BJ (cell line): ENCODE measurements at regions not wholly inside any gene's neighbourhood (a gene's known extent, or its start where the extent isn't known, plus 50 kb on each side); places are given as distances from the start of the nearest gene placed in this dataset.

Experiments
- CTCF ChIA-PET: fragments of 350-600 bp; formaldehyde crosslinking; extraction: SDS; loops from one replicate; lab custom pipeline; 2021; ENCODE audit warnings: antibody characterized with exemption, inconsistent platforms; lab: Yijun Ruan, JAX
- POLR2A ChIA-PET: fragments of 300-600 bp; sonication (Branson Sonifier 250); formaldehyde crosslinking; extraction: SDS; loops from one replicate; lab custom pipeline; 2021; ENCODE audit warnings: antibody characterized with exemption; lab: Charles Lee
- DNase-seq: peaks from one replicate; pipeline ENCODE4 v3.0.0-alpha.2; 2011; ENCODE audit warnings: low read depth
- H3K27me3 ChIP-seq: 2 replicates; pipeline ENCODE4 v1.6.0; 2011; ENCODE audit warnings: low read length; ENCODE audit not compliant: control insufficient read depth, insufficient read depth
- H3K36me3 ChIP-seq: 2 replicates; pipeline ENCODE4 v1.5.1; 2011; ENCODE audit warnings: low read length; ENCODE audit not compliant: control insufficient read depth, insufficient read depth
- H3K4me3 ChIP-seq: 2 replicates; pipeline ENCODE4 v1.5.1; 2011; ENCODE audit warnings: low read depth, mild to moderate bottlenecking, control low read depth, low read length
- CTCF ChIP-seq: IDR thresholded peaks from 2 replicates; pipeline ENCODE4 v1.5.1; 2011; ENCODE audit warnings: low read depth, mild to moderate bottlenecking, control low read depth, inconsistent platforms, low read length, moderate library complexity; ENCODE audit not compliant: insufficient read depth

- Histone ChIP-seq H3K36me3 (no peaks in the 10 kb centered on the region), H3K27me3 (0 out of 2 replicates have a peak, but pooled peaks cover 1% of the 10 kb centered on the region), H3K4me3 (no peak overlapping the region)
- no peak for DNase-seq
- no peak for TF ChIP-seq CTCF
- ChIA-PET CTCF (interaction anchor here (0.9 kb wide), 1 partner anchor 22 kb away, joined by 3 read pairs; no protein-coding TSS in a partner anchor), POLR2A (no interaction called here)
Measured at GRCh38 chr15:95973566-95974256, 356.8 kb upstream of the NR2F2 start.

GRCh38 chr15:95975212-95975611 lies 355.3 kb upstream of the NR2F2 start:
- no peak for DNase-seq
- no peaks in the 10 kb centered on the region for H3K27me3 ChIP-seq
- no peak for TF ChIP-seq CTCF
- ChIA-PET POLR2A (no interaction called here), CTCF (no interaction called here)
- H3K4me3 ChIP-seq = no peak overlapping the region
- H3K36me3 ChIP-seq = no peaks in the 10 kb centered on the region

GRCh38 chr15:95979286-95979685 lies 351.2 kb upstream of the NR2F2 start:
- no peak for DNase-seq
- Histone ChIP-seq H3K4me3 (no peak overlapping the region), H3K36me3 (no peaks in the 10 kb centered on the region), H3K27me3 (no peaks in the 10 kb centered on the region; the same call in 1 of the 2 replicates)
- POLR2A ChIA-PET = no interaction called here
- CTCF ChIA-PET = no interaction called here
- TF ChIP-seq CTCF = no peak

- no peak for TF ChIP-seq CTCF
- H3K27me3 ChIP-seq = no peaks in the 10 kb centered on the region; the same call in 1 of the 2 replicates
- DNase-seq = no peak
- no peak overlapping the region for H3K4me3 ChIP-seq
- ChIA-PET CTCF (no interaction called here), POLR2A (no interaction called here)
- no peaks in the 10 kb centered on the region for H3K36me3 ChIP-seq
Measured at GRCh38 chr15:95981209-95981608, 349.3 kb upstream of the NR2F2 start.

GRCh38 chr15:95987299-95987698 lies 343.2 kb upstream of the NR2F2 start:
- Histone ChIP-seq H3K27me3 (no peaks in the 10 kb centered on the region; the same call in 1 of the 2 replicates), H3K36me3 (no peaks in the 10 kb centered on the region), H3K4me3 (no peak overlapping the region)
- POLR2A ChIA-PET = no interaction called here
- TF ChIP-seq CTCF = no peak
- CTCF ChIA-PET = no interaction called here
- DNase-seq = no peak
